Keratinocyte (primary cell): ENCODE measurements at regions not wholly inside any gene's neighbourhood (a gene's known extent, or its start where the extent isn't known, plus 50 kb on each side); places are given as distances from the start of the nearest gene placed in this dataset.
A peak's percentile ranks its signal among the peaks of the same experiment; 100 is the strongest.
"Not testable (repeated sequence)": the region's sequence is repeated elsewhere in the genome, so short reads cannot be mapped to it uniquely, and the experiment has no call there.

Experiments used
- DNase-seq: peaks from one replicate; pipeline ENCODE4 v3.0.0-alpha.2; 2011; ENCODE audit warnings: low read depth, missing footprints, low spot score
- FAIRE-seq: peaks from 2 replicates; lab custom pipeline; 2011; peaks lifted over from hg19 to GRCh38; lab: Jason Lieb, UNC
- H2AFZ ChIP-seq: 2 replicates; pipeline ENCODE4 v1.6.0; 2012; ENCODE audit warnings: low read length, control low read depth, inconsistent platforms; ENCODE audit not compliant: control insufficient read depth
- H3K27ac ChIP-seq: 2 replicates; pipeline ENCODE4 v1.5.1; 2011; ENCODE audit warnings: low read length; ENCODE audit not compliant: control insufficient read depth, insufficient read depth
- H3K27me3 ChIP-seq: 3 replicates; pipeline ENCODE4 v1.6.0; 2011; ENCODE audit warnings: low read length; ENCODE audit not compliant: control insufficient read depth, insufficient read depth; ENCODE audit errors: extremely low read depth
- H3K36me3 ChIP-seq, 2 experiments: 2 replicates in 1 of 2; 3 replicates in 1 of 2; pipeline ENCODE4 v1.5.1; 2011; ENCODE audit warnings: low read length in 2 of 2, mild to moderate bottlenecking in 1 of 2; ENCODE audit not compliant: control insufficient read depth in 2 of 2, insufficient read depth in 2 of 2; ENCODE audit errors: extremely low read depth in 1 of 2
- H3K4me1 ChIP-seq: 3 replicates; pipeline ENCODE4 v1.5.1; 2011; ENCODE audit warnings: low read length; ENCODE audit not compliant: control insufficient read depth, insufficient read depth; ENCODE audit errors: extremely low read depth
- H3K4me2 ChIP-seq: 3 replicates; pipeline ENCODE4 v1.6.0; 2011; ENCODE audit warnings: low read depth, low read length; ENCODE audit not compliant: control insufficient read depth, insufficient read depth; ENCODE audit errors: extremely low read depth
- H3K4me3 ChIP-seq, 3 experiments: fragments of 200-600 bp in 1 of 3; sonication (generic) in 1 of 3; 2 replicates in 2 of 3; 3 replicates in 1 of 3; pipeline ENCODE4 v1.5.1; 2011 to 2016; ENCODE audit warnings: low read length in 3 of 3, mild to moderate bottlenecking in 3 of 3, control low read depth in 2 of 3, inconsistent platforms in 1 of 3, low read depth in 1 of 3, mixed read lengths in 1 of 3, mixed run types in 1 of 3, moderate library complexity in 1 of 3; ENCODE audit not compliant: control insufficient read depth in 2 of 3, insufficient read depth in 2 of 3; ENCODE audit errors: extremely low read depth in 1 of 3
- H3K79me2 ChIP-seq: 2 replicates; pipeline ENCODE4 v1.6.0; 2012; ENCODE audit warnings: low read length; ENCODE audit not compliant: control insufficient read depth, insufficient read depth
- H3K9ac ChIP-seq: 3 replicates; pipeline ENCODE4 v1.6.0; 2011; ENCODE audit warnings: low read length; ENCODE audit not compliant: control insufficient read depth, insufficient read depth; ENCODE audit errors: extremely low read depth
- H3K9me1 ChIP-seq: 3 replicates; pipeline ENCODE4 v1.6.0; 2011; ENCODE audit warnings: low read length; ENCODE audit not compliant: control insufficient read depth, insufficient read depth; ENCODE audit errors: extremely low read depth
- H3K9me3 ChIP-seq: 2 replicates; pipeline ENCODE4 v1.5.1; 2012; ENCODE audit warnings: low read depth, low read length; ENCODE audit not compliant: control insufficient read depth
- H4K20me1 ChIP-seq: 3 replicates; pipeline ENCODE4 v1.6.0; 2011; ENCODE audit warnings: low read length; ENCODE audit not compliant: control insufficient read depth, insufficient read depth; ENCODE audit errors: extremely low read depth
- CTCF ChIP-seq, 3 experiments: IDR thresholded peaks in 1 of 3; conservative IDR thresholded peaks in 1 of 3; optimal IDR thresholded peaks in 1 of 3; 2 replicates in 2 of 3; 3 replicates in 1 of 3; pipeline versions ENCODE3 to v1.5.1; 2011; ENCODE audit warnings: low read length in 3 of 3, mild to moderate bottlenecking in 3 of 3, moderate library complexity in 2 of 3, control low read depth in 1 of 3, inconsistent platforms in 1 of 3; ENCODE audit not compliant: insufficient read depth in 2 of 3; ENCODE audit errors: extremely low read depth in 1 of 3
- EZH2 ChIP-seq: IDR thresholded peaks from one replicate; pipeline ENCODE4 v1.6.1; 2012; ENCODE audit warnings: inconsistent platforms, mild to moderate bottlenecking, low read length, moderate library complexity
- dilution Hi-C: fragments of 300-500 bp; cut with MboI; formaldehyde crosslinking; loops from one replicate; pipeline ENCODE4 v1.7.0; 2020; ENCODE audit warnings: low sequenced_read_pairs; ENCODE audit not compliant: extremely low pct_ligation_motif_present

- dilution Hi-C loops = no loop called here
- Histone ChIP-seq H3K9me1 (no peaks in the 10 kb centered on the region), H3K9me3 (no peaks in the 10 kb centered on the region), H3K4me3 (no peak overlapping the region), H3K4me2 (no peak overlapping the region), H3K27me3 (no peaks in the 10 kb centered on the region), H3K4me1 (peaks cover 19% of the 10 kb centered on the region), H2AFZ (no peak overlapping the region), H3K36me3 (no peaks in the 10 kb centered on the region), H3K27ac (no peak overlapping the region), H3K79me2 (no peaks in the 10 kb centered on the region), H4K20me1 (no peaks in the 10 kb centered on the region), H3K9ac (no peak overlapping the region)
- no peak for FAIRE-seq
- TF ChIP-seq EZH2 (no peak), CTCF (optimal IDR thresholded peaks at IDR 0.05 in 1 of 3, IDR thresholded peaks at IDR 0.05 in 1 of 3, conservative IDR thresholded peaks at IDR 0.05 in 1 of 3; ENCODE audit: extremely low read depth in 1 of 3, insufficient read depth in 2 of 3, low read length in 3 of 3) (no peak)
- DNase-seq = no peak
These were observed 662.0 kb upstream of the ANKRD30A start for GRCh38 chr10:36463390-36463789.

DNA sequence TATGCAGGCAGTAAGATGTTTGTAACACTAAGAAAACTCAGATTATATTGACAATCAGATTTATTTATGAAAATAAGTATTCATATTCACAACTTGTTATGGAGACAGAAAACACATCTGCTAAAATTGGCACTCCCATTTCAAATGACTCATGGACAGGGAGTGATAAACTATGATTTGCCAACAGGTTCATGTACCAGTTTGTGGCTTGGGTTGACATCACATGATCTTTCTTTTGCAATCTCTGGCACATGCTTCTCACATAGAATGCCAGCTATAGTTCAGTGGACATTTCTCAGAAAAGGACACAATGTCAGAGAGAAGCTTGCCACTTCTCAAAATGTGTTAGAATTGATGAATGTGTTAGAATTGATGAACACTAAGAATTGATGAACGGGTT, 663.2 kb upstream of the ANKRD30A start:
- Histone ChIP-seq H3K4me2 (no peak overlapping the region), H3K27me3 (no peaks in the 10 kb centered on the region), H2AFZ (no peak overlapping the region), H3K27ac (no peak overlapping the region), H3K9me1 (no peaks in the 10 kb centered on the region), H3K9me3 (no peaks in the 10 kb centered on the region), H3K79me2 (no peaks in the 10 kb centered on the region), H4K20me1 (no peaks in the 10 kb centered on the region), H3K9ac (no peak overlapping the region), H3K36me3 (no peaks in the 10 kb centered on the region), H3K4me3 (no peak overlapping the region), H3K4me1 (peaks cover 17% of the 10 kb centered on the region)
- dilution Hi-C loops = no loop called here
- DNase-seq (no peak), FAIRE-seq (peak; percentile 87)
- no peak for TF ChIP-seq EZH2
- TF ChIP-seq CTCF (optimal IDR thresholded peaks at IDR 0.05 in 1 of 3, IDR thresholded peaks at IDR 0.05 in 1 of 3, conservative IDR thresholded peaks at IDR 0.05 in 1 of 3; ENCODE audit: extremely low read depth in 1 of 3, insufficient read depth in 2 of 3, low read length in 3 of 3) = no peak

DNA sequence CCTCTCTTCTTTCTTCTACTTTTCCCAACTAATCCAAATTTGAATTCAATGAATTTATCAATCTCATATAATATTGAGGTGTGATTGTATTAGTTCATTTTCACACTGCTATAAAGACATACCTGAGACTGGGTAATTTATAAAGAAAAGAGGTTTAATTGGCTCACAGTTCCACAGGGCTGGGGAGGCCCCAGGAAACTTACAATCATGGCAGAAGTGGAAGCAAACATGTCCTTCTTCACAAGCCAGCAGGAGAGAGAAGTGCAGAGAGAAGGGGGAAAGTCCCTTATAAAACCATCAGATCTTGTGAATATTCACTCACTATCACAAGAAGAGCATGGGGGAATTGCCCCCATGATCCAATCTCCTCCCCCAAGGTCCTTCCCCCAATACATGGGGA, 667.0 kb upstream of the ANKRD30A start:
- peaks cover 19% of the 10 kb centered on the region for H3K4me1 ChIP-seq
- H3K4me2 ChIP-seq, H3K9me3 ChIP-seq, H3K36me3 ChIP-seq, DNase-seq, H3K9me1 ChIP-seq, dilution Hi-C loops, H3K27ac ChIP-seq, H2AFZ ChIP-seq, H3K4me3 ChIP-seq, FAIRE-seq, H4K20me1 ChIP-seq, H3K27me3 ChIP-seq, H3K9ac ChIP-seq, H3K79me2 ChIP-seq: not testable (repeated sequence)
